GM19324 (cell line): ENCODE measurements at regions not wholly inside any gene's neighbourhood (a gene's known extent, or its start where the extent isn't known, plus 50 kb on each side); places are given as distances from the start of the nearest gene placed in this dataset.

Source experiments
- ATAC-seq: cut with Tn5 transposase; IDR thresholded peaks from one replicate; pipeline ENCODE4 v1.9.1; 2021; ENCODE audit warnings: mild to moderate bottlenecking, moderate library complexity; ENCODE audit not compliant: unreplicated experiment, low FRiP score

DNA sequence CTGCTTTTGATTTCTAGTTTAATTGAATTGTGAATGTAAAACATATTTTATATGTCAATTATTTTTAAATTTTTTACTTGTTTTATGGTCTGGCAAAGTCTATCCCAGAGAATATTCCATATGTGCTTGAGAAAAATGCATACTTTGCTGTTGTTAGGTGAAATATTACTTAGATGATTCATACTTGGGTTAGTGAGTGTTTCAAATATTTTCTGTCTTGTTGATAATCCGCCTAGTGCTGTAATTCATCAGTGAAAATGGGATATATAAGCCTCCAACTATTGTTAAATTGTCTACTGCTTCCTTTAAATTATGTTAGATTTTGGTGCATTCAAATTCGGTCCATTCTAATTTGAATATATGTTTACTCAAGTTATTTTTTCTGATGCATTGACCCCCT lies 395.5 kb downstream of the LRFN5 start:
- ATAC-seq: no peak

DNA sequence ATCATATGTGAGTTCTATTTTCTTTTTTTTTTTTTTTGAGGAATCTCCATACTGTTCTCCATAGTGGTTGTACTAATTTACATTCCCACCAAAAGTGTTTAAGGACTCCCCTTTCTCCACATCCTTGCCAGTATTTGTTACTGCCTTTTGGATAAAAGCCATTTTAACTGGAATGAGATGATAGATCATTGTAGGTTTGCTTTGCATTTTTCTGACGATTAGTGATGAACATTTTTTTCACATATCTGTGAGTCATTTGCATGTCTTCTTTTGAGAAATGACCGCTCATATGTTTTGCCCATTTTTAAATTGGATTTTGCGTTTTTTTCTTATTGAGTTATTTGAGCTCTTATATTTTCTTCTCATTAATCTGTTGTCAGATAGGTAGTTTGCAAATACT lies 394.8 kb downstream of the LRFN5 start:
- ATAC-seq: no peak

DNA sequence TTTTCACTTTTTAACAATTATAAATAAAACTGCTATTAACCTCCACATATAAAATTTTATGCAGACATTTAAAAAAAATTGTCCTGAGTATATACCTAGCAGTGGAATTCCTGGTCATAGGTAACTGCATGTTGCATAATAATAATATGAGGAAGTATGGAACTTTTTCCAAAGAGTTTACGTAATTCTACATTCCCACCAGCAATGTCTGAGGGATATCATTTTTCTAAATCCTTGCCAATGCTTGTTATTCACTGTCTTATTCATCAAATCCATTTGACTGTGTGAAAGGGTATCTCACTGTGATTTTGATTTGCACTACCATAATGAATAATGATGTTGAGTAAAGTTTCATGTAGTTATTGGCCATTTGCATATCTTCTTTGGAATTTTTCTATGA lies 393.8 kb downstream of the LRFN5 start:
- ATAC-seq: no peak

DNA sequence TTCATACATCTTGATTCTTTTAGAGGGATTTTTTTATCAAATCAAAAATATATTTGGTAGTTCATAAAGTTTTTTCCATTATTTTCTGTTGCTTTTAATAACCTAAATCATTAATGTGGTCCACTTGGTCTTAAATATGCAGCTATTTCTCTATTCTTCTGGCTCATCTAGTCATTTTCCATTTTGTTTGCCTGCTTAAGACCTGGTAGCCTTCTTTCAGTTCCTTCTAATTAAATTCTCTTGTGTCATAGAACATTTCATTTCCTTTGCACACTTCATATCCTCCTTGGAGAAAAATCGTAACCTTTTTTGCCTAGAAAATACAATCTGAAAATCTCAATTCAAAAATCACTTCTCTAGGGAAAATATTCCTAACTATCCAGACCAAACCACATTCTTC lies 387.0 kb downstream of the LRFN5 start:
- no peak for ATAC-seq

DNA sequence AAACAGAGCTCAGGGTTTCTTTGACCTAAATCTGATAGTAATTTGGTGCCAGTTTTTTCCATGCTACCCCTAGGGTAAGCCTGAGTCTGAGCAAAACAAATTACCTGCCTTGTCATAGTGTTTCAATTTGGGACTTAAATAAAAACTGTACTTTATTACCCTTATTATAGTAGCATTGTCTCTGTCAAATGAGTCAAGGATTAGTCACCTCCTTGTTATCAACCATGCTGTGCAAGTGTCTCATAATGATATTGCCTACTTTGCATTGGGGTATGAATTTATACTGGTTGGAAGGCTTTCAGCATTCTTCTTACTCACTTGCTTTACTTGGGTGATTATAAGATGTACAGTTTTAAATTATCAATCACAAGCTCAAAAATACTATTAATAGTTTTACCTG lies 380.0 kb downstream of the LRFN5 start:
- ATAC-seq: no peak

DNA sequence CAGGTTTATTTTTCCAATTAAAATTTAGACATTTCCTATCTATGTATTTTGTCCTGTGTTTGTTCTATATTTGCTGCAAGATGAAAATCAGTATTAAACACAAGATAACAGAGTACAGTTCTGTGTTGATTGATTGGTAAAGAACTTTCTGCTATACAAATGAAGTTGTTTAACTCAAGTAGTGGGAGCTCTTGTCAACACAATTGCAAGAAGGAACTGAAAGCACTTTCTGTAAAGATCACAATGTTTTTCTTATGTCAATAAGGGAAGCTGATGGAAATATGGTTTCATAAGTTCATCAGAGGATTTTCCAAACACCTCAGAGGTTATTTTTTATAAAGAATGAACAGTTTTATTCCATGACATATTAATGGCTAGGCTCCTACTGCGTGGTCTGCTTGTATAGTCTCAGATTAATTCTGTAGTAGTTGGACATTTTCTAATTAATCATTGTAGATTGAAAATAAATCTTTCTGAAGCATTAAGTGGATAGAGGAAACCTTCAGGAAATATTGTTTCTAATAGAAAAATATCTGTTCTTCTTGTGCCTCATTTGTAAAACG lies 379.5 kb downstream of the LRFN5 start:
- ATAC-seq: no peak

DNA sequence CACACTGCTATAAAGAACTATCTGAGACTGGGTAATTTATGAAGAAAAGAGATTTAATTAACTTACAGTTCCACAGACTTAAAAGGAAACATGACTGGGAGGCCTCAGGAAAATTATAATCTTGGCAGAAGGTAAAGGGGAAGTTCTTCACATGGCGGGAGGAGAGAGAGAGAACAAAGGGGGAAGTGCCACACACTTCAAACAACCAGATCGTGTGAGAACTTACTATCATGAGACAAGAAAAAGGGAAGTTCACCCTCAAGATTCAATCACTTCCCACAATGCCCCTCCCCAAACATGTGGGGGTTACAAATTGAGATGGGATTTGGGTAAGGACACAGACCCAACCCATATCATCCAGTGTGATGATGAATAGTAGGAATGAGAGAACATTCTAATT lies 366.5 kb downstream of the LRFN5 start:
- no peak for ATAC-seq

DNA sequence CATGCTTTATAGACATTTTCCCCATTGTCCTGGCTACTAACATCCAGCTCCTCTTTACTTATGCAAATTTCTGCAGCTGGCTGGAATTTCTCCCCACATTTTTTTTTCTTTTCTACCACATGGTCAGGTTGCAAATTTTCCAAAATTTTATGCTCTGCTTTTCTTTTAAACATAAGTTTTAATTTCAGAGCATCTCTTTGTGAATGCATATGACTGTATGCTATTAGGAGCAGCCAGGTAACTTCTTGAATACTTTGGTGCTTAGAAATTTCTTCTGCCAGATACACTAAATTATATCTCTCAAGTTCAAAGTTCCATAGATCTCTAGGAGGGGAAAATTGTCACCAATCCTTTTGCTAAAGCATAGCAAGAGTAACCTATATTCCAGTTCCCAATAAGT lies 365.9 kb downstream of the LRFN5 start:
- ATAC-seq: no peak

DNA sequence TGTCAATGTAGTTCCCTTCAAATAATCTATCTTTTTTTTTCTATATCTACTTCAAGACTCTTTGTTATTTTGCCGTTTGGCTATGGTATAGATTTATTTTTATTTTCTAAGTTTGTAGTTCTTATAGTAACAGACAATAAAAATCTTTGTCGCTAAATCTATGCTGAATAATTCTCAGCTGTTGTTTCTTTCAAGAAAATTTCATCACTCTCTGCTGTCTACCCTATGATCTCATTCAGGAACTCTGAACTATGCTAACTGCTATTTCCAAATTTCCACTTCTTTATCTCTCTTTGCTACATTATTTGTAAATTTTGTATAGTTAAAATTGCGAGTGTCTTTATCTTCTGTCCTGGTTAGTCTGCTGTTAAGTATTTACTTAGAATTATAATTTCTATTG lies 353.6 kb downstream of the LRFN5 start:
- ATAC-seq: no peak

DNA sequence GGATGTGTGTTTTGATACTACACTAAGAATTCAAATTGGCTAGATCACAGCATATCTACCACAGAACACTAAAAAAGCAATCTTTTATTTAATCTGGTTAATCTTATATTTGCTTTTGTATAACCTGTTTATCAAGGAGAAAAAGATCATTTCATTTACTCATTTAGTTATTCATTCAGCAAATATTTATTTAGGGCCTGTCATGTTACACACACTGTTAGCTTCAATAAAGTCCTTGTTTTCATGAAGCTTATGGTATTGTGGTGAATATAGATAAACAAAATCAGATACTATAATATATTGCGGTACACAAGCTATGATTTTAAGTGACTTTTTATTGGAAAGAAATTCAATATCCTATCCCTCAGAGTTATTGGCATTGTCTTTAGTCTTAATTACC lies 350.8 kb downstream of the LRFN5 start:
- ATAC-seq: no peak
